ENCODE measurements at regions not wholly inside any gene's neighbourhood (a gene's known extent, or its start where the extent isn't known, plus 50 kb on each side); places are given as distances from the start of the nearest gene placed in this dataset.
A peak's percentile ranks its signal among the peaks of the same experiment; 100 is the strongest.
"Not testable (repeated sequence)": the region's sequence is repeated elsewhere in the genome, so short reads cannot be mapped to it uniquely, and the experiment has no call there.

DNA sequence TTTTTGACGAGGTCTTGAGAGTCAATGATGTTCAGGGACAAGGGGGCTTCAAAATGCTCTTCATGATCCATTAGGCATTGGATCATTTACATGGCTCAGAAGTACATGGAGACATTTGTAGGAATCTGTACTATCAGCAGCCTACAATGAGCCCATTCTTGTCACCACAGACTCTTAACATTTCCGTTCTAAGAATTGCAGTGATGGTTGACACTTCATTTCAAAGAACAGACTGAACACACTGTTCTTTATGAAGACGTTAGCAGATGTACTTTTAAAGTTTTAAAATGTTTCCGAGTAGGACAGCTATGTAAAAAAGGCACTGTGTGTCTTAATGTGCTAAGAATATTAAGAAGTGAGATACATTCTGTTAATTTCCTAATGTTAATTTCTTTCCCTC, 97.3 kb upstream of the GOT2 start:
- DNase-seq (ENCODE audit: low read depth in 1 of 2, low spot score in 1 of 2): no peak
- in situ Hi-C loops (cut with HindIII; ENCODE audit: low pct_unique_long_range_greater_than_20kb, low sequenced_read_pairs): no loop called here
- TF ChIP-seq JUND (IDR thresholded peaks at IDR 0.05; ENCODE audit: low read depth): no peak

DNA sequence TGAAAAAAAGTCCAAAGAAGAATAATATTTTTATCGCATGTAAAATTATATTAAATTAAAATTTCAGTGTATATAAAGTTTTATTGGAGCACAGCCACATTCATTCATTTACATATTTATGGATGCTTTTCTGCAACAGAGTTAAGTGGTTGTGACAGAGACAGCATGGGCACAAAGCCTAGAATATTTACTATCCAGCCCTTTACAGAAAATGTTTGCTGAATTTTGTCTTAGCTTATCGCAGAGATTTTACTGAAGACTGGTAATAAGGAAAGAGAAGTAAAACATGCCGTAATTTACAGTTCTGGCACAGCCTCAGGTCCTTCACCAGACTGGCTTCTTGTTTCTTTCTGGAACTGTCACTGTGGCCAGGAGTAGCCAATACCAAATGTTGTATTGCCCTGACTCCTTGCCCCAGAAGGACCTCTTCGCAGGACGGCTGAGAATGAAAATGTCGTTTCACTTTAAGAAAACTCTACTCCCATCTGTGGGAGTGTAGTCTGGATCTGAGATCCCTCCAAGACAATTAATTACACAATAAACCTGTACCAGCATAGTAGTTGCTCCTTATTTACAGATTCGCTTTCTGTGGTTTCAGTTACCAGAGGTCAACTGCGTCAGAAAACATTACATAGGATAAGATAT, 94.9 kb upstream of the GOT2 start:
- DNase-seq (ENCODE audit: low read depth in 1 of 2, low spot score in 1 of 2): peak in 1 of 2 experiments; percentile 12
- no peak for TF ChIP-seq JUND (IDR thresholded peaks at IDR 0.05; ENCODE audit: low read depth)
- in situ Hi-C loops (cut with HindIII; ENCODE audit: low pct_unique_long_range_greater_than_20kb, low sequenced_read_pairs): no loop called here

DNA sequence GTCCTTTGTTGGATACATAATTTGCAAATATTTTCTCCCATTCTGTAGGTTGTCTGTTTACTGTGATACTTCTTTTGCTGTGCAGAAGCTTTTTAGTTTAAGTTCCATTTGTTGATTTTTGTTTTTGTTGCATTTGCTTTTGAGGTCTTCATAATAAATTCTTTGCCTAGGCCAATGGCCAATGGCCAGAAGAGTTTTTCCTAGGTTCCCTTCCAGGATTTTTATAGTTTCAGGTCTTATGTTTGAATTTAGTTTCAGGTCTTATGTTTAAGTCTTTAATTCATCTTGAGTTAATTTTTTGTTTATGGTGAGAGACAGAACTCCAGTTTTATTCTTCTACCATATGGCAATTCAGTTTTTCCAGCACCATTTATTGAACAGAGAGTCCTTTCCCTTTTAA, 90.1 kb upstream of the GOT2 start:
- no peak for DNase-seq (ENCODE audit: low read depth in 1 of 2, low spot score in 1 of 2)
- in situ Hi-C loops (cut with HindIII; ENCODE audit: low pct_unique_long_range_greater_than_20kb, low sequenced_read_pairs): no loop called here
- no peak for TF ChIP-seq JUND (IDR thresholded peaks at IDR 0.05; ENCODE audit: low read depth)

DNA sequence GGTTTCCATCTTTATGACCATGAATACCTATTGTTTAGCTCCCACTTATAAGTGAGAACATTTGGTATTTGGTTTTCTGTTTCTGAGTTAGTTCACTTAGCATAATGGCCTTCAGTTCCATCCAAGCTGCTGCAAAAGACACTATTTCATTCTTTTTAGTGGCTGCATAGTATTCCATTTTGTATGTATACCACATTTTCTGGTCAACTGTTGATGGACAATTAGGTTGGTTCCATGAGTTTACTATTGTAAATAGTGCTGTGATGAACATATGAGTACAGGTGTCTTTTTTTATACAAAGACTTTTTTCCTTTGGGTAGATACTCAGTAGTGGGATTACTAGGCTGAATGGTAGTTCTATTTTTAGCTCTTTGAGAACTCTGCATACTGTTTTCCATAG, 87.8 kb upstream of the GOT2 start:
- DNase-seq (ENCODE audit: low read depth in 1 of 2, low spot score in 1 of 2): no peak
- in situ Hi-C loops (cut with HindIII; ENCODE audit: low pct_unique_long_range_greater_than_20kb, low sequenced_read_pairs): no loop called here
- TF ChIP-seq JUND (IDR thresholded peaks at IDR 0.05; ENCODE audit: low read depth): no peak

DNA sequence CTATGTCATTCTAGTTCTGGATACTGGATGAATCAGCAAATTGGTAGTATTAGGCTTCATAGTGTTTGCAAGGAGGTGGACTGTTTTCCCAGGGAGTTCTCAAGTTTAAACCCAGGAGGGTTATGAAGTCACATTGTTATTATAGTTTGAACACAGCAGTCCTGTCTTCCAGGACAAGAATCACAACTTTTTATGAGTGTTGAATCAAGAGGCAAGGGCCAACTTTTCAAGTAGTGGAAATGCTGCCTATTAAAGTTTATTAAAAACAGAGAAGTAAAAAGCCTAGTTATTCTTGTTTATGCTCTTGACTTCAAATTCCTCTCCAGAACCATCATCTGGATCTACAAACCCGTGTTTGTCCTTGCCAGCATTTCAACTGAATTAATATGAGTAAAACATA, 86.3 kb upstream of the GOT2 start:
- TF ChIP-seq JUND (IDR thresholded peaks at IDR 0.05; ENCODE audit: low read depth): no peak
- no peak for DNase-seq (ENCODE audit: low read depth in 1 of 2, low spot score in 1 of 2)
- in situ Hi-C loops (cut with HindIII; ENCODE audit: low pct_unique_long_range_greater_than_20kb, low sequenced_read_pairs): no loop called here

DNA sequence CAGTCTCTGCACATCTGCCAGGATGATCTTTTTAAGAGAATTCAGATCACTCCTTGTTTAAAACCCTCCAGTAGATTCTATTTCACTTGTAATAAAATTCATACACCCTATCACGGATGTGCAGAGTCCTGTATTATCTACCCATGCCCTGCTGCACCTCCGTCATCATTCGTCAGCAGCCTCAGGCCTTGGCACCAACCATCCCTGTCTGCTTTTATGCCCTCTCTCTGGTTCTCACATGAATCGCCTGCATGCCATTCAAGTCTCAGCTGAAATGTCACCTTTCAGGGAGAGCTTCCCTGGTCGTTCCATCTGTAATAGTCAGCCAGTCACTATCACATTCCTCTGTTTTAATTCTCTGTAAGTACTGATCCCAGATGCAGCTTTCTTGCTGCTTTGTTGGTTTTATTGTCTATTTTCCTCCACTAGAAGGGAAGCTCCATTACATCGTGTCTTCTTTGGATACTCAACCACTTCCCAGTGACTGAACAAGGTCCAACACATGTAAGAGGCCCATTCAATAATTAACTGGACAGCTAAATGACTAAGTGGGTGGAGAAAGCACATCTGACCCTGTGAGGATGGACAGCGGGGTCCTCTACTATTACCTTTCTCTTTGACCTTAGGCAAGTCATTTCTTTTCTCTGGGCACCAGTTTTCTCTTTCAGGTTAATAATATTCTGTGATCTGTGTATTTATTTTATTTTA, 81.2 kb upstream of the GOT2 start:
- DNase-seq (ENCODE audit: low read depth in 1 of 2, low spot score in 1 of 2): no peak
- in situ Hi-C loops (cut with HindIII; ENCODE audit: low pct_unique_long_range_greater_than_20kb, low sequenced_read_pairs): no loop called here
- TF ChIP-seq JUND (IDR thresholded peaks at IDR 0.05; ENCODE audit: low read depth): no peak

DNA sequence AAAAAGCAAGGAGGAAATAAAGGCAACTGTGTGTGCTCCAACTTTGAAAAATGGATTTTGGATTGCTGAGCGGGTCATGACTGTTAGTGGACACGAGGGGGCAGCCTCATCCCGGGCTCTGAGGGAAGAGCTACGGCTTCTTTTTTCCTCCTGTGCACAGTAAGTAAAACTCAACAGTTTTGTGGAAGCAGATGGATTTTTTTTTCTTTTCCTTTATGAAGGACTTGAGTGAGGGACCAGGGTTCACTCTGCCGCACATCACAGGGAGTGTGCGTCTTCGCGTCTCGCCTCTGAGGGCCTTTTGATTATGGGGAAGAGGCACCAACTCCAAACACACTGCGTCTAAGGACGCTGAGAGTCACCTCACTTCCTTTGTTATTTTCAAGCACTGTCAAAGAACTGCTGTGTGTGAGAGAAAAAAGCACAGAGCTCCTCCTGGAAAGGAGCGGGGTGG, 80.3 kb upstream of the GOT2 start:
- DNase-seq (ENCODE audit: low read depth in 1 of 2, low spot score in 1 of 2): peak; percentile 14 to 38
- TF ChIP-seq JUND (IDR thresholded peaks at IDR 0.05; ENCODE audit: low read depth): no peak

DNA sequence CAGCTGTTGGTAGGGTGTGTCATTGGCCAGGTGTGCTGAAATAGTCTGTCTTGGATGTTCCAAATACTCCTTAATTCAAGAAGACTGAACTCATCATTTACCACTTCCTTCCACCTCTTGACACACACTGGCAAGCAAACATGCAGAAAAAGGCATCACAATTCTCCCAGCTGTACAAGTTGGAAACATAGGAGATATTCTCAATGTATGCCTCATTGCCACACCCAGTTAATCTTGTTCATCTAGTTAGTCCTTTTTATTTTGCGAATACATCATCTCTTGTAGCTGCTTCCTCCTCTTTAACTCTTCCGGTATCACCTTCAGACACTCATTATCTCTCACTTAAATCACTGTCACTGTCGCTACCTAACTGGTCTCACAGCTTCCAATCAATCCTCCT, 75.1 kb upstream of the GOT2 start:
- in situ Hi-C loops (cut with HindIII; ENCODE audit: low pct_unique_long_range_greater_than_20kb, low sequenced_read_pairs): no loop called here
- no peak for DNase-seq (ENCODE audit: low read depth in 1 of 2, low spot score in 1 of 2)
- TF ChIP-seq JUND (IDR thresholded peaks at IDR 0.05; ENCODE audit: low read depth): no peak

More for the DNA sequence above, 80.3 kb upstream of the GOT2 start:
- in situ Hi-C loops (cut with HindIII; ENCODE audit: low pct_unique_long_range_greater_than_20kb, low sequenced_read_pairs): no loop called here

DNA sequence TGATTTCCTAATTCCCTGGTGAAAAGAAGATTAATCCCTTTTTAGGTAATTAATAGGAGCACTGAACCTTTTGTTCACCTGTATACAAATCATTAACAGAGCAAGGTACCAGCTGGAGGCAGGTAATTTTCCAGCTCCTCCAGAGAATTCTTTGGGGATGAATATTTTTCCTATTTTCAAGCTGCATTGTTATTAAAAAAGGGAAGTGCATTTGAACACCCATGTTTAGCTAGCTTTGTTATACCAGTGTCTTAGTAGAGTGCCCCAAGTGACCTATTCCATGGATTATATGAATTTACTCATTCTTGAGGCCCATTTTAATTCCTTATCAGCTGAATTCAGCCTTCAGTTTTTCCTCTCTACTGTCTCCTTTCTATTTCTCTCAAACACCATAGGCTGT, 73.2 kb upstream of the GOT2 start:
- no peak for TF ChIP-seq JUND (IDR thresholded peaks at IDR 0.05; ENCODE audit: low read depth)
- in situ Hi-C loops (cut with HindIII; ENCODE audit: low pct_unique_long_range_greater_than_20kb, low sequenced_read_pairs): no loop called here
- no peak for DNase-seq (ENCODE audit: low read depth in 1 of 2, low spot score in 1 of 2)

DNA sequence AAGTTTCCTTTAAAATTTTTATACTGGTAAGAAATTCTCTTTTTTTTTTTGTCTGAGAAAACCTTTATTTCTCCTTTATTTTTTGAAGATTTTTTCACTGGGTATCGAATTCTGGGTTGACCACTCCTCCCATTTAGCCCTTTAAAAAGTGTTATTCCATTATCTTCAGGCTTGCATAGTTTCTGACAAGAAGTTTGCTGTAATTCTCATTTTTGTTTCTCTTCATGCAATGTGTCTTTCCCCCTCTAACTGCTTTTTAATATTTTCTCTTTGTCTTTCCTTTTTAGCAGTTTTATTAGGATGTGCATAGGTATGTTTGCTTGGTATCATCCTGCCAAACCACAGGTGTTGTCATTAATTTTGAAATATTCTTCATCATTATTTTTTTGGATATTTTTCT, 67.7 kb upstream of the GOT2 start:
- TF ChIP-seq JUND (IDR thresholded peaks at IDR 0.05; ENCODE audit: low read depth): no peak
- in situ Hi-C loops (cut with HindIII; ENCODE audit: low pct_unique_long_range_greater_than_20kb, low sequenced_read_pairs): no loop called here
- DNase-seq (ENCODE audit: low read depth in 1 of 2, low spot score in 1 of 2): no peak

DNA sequence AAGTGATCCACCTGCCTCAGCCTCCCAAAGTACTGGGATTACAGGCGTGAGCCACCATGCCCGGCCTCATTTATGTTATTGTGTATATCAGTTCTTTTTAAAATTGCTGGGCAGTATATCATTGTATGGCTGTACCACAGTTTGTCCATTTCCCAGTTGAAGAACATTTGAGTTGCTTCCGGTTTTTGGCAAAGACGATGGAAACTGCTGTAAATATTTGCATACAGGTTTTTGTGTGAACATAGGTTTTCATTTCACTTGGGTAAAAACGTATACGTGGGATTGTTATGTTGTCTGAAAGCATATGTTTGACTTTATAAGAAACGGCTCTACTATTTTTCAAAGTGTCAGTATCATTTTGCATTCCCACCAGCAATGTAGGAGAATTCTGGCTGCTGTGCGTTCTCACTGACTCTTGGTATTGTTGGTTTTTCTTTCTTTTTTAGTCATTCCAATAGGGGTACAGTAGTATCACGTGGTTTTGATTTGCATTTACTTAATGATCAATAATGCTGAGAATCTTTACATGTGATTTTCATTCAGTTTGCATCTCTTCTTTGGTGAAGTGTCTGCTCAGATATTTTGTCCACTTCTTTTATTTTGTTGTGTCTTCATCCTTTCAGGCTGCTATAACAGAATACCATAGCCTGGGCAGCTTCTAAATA, 63.2 kb upstream of the GOT2 start:
- in situ Hi-C loops (cut with HindIII; ENCODE audit: low pct_unique_long_range_greater_than_20kb, low sequenced_read_pairs): no loop called here
- no peak for TF ChIP-seq JUND (IDR thresholded peaks at IDR 0.05; ENCODE audit: low read depth)
- no peak for DNase-seq (ENCODE audit: low read depth in 1 of 2, low spot score in 1 of 2)

DNA sequence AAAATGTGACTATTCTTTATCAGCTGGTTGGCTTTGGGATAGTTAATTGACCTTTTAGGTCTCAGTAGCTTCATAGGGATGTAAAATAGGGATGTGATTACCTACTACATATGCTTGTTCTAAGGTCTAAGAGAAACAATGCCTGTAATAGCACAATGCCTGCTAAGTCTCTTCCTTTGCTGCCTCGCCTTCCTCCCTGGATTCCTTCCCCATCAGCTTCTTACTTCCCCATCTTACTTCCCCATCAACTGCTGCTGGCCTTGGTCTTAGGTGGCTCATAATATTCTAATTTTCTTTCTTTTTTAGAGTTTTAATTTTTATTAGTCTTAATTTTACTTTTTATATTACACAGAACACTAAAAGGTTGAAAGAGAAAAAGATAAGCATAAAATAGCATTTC, 59.2 kb upstream of the GOT2 start:
- no peak for DNase-seq (ENCODE audit: low read depth in 1 of 2, low spot score in 1 of 2)
- in situ Hi-C loops (cut with HindIII; ENCODE audit: low pct_unique_long_range_greater_than_20kb, low sequenced_read_pairs): no loop called here
- no peak for TF ChIP-seq JUND (IDR thresholded peaks at IDR 0.05; ENCODE audit: low read depth)

DNA sequence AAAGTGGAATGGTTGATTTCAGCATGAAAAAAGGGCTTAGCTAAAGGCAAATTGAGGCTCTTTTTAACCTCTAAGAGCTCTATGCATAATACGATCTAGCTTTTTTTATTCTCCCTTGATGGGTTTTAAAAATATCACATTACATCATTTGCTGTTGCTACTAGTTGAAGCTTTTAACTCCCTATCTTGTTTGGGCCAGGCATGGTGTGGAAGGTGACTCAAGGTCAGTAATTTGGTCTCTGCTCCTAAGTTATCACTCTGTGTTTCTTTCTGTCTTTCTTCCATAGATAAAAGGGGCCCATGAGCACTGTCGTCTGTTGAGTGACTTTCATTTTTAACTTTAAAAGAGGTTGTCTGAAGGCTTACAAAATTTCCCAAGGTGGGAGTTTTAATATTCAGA, 58.1 kb upstream of the GOT2 start:
- DNase-seq (ENCODE audit: low read depth in 1 of 2, low spot score in 1 of 2): no peak
- in situ Hi-C loops (cut with HindIII; ENCODE audit: low pct_unique_long_range_greater_than_20kb, low sequenced_read_pairs): no loop called here

DNA sequence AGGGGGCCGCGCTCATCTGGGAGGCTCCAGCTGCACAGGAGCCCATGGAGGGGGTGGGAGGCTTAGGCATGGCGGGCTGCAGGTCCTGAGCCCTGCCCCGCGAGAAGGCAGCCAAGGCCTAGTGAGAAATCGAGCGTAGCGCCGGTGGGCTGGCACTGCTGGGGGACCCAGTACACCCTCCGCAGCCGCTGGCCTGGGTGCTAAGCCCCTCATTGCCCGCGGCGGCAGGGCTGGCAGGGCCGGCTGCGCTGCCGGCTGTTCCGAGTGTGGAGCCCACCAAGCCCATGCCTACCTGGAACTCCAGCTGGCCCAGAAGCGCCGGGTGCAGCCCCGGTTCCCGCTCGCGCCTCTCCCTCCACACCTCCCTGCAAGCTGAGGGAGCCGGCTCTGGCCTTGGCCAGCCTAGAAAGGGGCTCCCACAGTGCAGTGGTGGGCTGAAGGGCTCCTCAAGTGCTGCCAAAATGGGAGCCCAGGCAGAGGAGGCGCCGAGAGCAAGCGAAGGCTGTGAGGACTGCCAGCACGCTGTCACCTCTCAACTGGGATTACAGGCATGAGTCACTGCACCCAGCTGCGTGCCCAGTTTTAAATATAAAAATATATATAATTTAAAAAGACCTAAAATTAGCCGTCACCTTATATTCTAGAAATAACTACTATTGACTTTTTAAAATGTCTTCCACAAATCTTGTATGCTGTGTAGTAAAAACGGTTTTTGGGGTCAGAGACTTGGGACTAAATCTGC, 56.9 kb upstream of the GOT2 start:
- DNase-seq (ENCODE audit: low read depth in 1 of 2, low spot score in 1 of 2); in situ Hi-C loops (cut with HindIII; ENCODE audit: low pct_unique_long_range_greater_than_20kb, low sequenced_read_pairs): not testable (repeated sequence)

More for the DNA sequence above, 58.1 kb upstream of the GOT2 start:
- TF ChIP-seq JUND (IDR thresholded peaks at IDR 0.05; ENCODE audit: low read depth): no peak
